ENCODE measurements at regions not wholly inside any gene's neighbourhood (a gene's known extent, or its start where the extent isn't known, plus 50 kb on each side); places are given as distances from the start of the nearest gene placed in this dataset.

- FAIRE-seq (no peak), DNase-seq (ENCODE audit: low read depth) (no peak)
- no peaks in the 10 kb centered on the region for H3K36me3 ChIP-seq (ENCODE audit: control insufficient read depth, insufficient read depth, low read length)
- peaks cover 2% of the 10 kb centered on the region for H3K27me3 ChIP-seq (ENCODE audit: control insufficient read depth, insufficient read depth, low read length)
- no peak for TF ChIP-seq CTCF (IDR thresholded peaks at IDR 0.05; ENCODE audit: insufficient read depth, low read length, severe bottlenecking)
- no peak overlapping the region for H3K4me3 ChIP-seq (ENCODE audit: low read depth, low read length)
Observed at GRCh38 chr6:131377112-131377705, 195.8 kb upstream of the ARG1 start.

DNA sequence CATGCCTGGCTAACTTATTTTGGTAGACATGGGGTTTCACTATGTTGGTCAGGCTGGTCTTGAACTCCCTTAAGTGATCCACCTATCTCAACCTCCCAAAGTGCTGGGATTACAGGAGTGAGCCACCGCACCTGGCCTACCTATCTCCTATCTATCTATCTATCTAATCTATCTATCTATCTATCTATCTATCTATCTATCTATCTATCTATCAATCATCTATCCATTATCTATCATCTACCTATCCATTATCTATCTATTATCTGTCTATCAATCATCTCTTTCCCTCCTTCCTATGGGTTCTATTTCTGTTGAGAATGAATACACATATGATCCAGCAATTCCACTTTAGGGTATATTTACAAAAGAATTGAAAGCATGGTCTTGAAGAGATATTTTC lies 194.2 kb upstream of the ARG1 start:
- no peak for FAIRE-seq
- Histone ChIP-seq H3K27me3 (ENCODE audit: control insufficient read depth, insufficient read depth, low read length) (peaks cover 5% of the 10 kb centered on the region), H3K4me3 (ENCODE audit: low read depth, low read length) (no peak overlapping the region), H3K36me3 (ENCODE audit: control insufficient read depth, insufficient read depth, low read length) (no peaks in the 10 kb centered on the region)
- TF ChIP-seq CTCF (IDR thresholded peaks at IDR 0.05; ENCODE audit: insufficient read depth, low read length, severe bottlenecking) = no peak
- DNase-seq (ENCODE audit: low read depth) = no peak

DNA sequence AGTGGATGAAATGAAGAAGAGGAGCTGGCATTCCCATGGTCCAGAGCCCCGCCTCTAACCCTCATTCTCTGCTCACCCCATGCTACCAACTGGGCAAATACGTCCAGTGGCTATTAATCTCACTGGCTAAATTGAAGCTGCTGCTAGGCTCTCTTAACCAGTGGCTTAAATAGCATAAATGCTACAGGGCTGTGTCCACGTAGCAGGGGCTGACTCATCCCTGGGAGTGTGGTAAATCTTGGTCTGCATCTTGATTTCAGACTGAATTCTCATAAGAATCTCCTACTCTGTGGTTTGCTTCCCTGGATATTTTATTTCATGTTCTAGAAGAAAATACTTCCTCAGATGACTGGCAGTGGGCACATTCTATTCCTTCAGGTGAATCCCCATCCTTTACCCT lies 193.1 kb upstream of the ARG1 start:
- no peak for TF ChIP-seq CTCF (IDR thresholded peaks at IDR 0.05; ENCODE audit: insufficient read depth, low read length, severe bottlenecking)
- FAIRE-seq = no peak

DNA sequence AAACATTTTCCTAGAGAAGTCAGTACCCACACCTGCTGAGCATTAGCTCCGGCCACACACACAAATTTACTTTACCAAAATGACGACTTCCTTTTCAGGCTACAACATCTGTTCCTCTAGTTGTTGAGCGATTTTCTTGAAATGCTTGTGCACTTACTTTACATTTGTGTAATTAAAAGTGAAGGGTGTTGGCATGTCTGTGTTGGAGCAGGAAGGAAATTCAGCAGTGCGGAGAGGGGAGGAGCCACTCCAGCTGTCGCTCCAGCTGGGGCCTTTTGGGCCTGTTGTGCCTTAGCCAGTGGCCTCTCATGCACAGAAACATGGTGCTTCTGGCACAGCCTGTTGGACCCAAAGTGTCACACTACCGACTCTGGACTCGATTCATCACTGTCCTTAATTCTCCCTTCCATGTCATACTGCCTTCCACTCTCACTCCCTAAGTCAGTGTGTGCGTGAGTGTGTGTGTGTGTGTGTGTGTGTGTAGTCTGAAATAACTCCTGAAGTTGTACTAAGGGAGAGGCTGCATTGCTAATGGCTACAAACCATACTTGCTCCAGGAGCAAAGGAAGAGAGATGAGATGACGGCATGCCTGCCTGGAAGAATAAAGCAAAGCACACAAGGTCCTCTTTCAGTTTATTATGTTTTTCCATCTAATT lies 191.8 kb upstream of the ARG1 start:
- FAIRE-seq = no peak
- no peak overlapping the region for H3K4me3 ChIP-seq (ENCODE audit: low read depth, low read length)
- H3K27me3 ChIP-seq (ENCODE audit: control insufficient read depth, insufficient read depth, low read length) = peaks cover 5% of the 10 kb centered on the region
- TF ChIP-seq CTCF (IDR thresholded peaks at IDR 0.05; ENCODE audit: insufficient read depth, low read length, severe bottlenecking) = no peak
- H3K36me3 ChIP-seq (ENCODE audit: control insufficient read depth, insufficient read depth, low read length) = no peaks in the 10 kb centered on the region
- DNase-seq (ENCODE audit: low read depth) = no peak

More for the DNA sequence above, 193.1 kb upstream of the ARG1 start:
- DNase-seq (ENCODE audit: low read depth) = peak; percentile 32
- Histone ChIP-seq H3K27me3 (ENCODE audit: control insufficient read depth, insufficient read depth, low read length) (peaks cover 5% of the 10 kb centered on the region), H3K4me3 (ENCODE audit: low read depth, low read length) (no peak overlapping the region), H3K36me3 (ENCODE audit: control insufficient read depth, insufficient read depth, low read length) (no peaks in the 10 kb centered on the region)

DNA sequence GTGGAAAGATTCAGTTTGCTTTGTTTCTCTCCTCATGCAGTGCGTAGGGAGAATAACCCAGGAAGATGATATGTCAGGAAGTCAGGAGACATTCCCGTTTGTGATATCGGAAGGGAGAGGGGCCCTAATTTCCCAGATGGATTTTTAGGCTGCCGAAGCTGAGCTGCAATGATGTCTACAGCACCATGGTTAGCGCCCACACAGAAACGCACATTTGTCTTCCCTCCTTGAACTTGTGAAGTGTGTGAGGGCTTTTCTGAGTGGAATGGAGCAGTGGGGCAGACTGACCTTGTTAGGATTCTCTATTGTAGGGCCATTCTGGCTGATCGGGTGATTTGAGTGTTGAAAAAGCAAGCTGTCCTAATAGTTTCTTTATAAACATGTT lies 191.3 kb upstream of the ARG1 start:
- H3K27me3 ChIP-seq (ENCODE audit: control insufficient read depth, insufficient read depth, low read length) = peaks cover 5% of the 10 kb centered on the region
- no peak overlapping the region for H3K4me3 ChIP-seq (ENCODE audit: low read depth, low read length)
- FAIRE-seq = no peak
- DNase-seq (ENCODE audit: low read depth) = no peak
- no peak for TF ChIP-seq CTCF (IDR thresholded peaks at IDR 0.05; ENCODE audit: insufficient read depth, low read length, severe bottlenecking)
- H3K36me3 ChIP-seq (ENCODE audit: control insufficient read depth, insufficient read depth, low read length) = no peaks in the 10 kb centered on the region

DNA sequence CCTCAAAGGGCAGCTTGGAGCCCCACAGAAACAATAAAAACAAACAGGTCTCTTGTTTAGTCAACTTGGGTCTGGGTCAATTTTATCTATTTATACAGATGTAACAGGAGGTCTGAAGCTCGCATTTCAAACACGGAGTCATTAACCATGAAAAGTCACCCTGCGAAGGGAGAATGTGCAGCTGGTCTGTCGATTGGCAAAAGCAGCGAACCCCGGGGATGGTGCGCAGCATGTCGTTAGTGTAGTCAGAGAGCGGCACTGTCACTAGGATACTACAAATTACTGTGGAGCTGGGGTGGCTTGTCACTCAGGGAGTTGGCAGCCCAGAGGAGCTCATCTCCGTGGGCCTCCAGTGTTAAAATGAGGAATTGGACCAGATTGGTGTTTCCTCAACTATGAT lies 190.4 kb upstream of the ARG1 start:
- DNase-seq (ENCODE audit: low read depth) (no peak), FAIRE-seq (no peak)
- H3K36me3 ChIP-seq (ENCODE audit: control insufficient read depth, insufficient read depth, low read length) = no peaks in the 10 kb centered on the region
- H3K4me3 ChIP-seq (ENCODE audit: low read depth, low read length) = no peak overlapping the region
- H3K27me3 ChIP-seq (ENCODE audit: control insufficient read depth, insufficient read depth, low read length) = peaks cover 5% of the 10 kb centered on the region
- no peak for TF ChIP-seq CTCF (IDR thresholded peaks at IDR 0.05; ENCODE audit: insufficient read depth, low read length, severe bottlenecking)
